ENCODE measurements at regions not wholly inside any gene's neighbourhood (a gene's known extent, or its start where the extent isn't known, plus 50 kb on each side); places are given as distances from the start of the nearest gene placed in this dataset.

DNA sequence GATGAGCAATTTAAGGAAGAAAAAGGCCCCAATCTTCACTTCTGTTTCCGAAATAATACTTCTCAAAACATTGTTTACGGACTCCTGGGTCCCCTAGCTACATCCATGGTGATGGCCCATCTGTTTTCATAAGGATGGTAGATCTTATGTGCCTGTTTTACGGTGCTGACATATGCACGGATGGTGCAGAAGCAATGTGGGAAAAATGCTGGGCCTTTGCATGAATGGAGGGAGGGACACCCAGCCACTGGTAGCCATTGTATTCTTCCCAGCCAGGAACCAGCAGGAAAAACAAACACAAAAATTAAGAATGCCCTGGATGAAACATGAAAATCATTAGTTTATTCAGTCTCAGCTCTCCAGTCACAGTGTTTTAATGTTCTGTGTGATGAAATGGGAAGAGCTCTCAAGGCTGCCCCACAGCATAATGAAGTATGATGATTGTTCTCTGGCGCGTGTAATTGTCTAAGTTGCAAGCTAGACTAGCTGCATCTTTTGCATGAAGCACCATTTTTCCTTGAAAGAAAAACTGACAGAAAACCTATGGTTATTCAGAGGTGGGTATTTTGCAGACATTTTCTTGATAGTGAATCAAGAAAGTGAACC is 1201.1 kb upstream of the SLC10A2 start (continued):
- TF ChIP-seq, protein P1, sequence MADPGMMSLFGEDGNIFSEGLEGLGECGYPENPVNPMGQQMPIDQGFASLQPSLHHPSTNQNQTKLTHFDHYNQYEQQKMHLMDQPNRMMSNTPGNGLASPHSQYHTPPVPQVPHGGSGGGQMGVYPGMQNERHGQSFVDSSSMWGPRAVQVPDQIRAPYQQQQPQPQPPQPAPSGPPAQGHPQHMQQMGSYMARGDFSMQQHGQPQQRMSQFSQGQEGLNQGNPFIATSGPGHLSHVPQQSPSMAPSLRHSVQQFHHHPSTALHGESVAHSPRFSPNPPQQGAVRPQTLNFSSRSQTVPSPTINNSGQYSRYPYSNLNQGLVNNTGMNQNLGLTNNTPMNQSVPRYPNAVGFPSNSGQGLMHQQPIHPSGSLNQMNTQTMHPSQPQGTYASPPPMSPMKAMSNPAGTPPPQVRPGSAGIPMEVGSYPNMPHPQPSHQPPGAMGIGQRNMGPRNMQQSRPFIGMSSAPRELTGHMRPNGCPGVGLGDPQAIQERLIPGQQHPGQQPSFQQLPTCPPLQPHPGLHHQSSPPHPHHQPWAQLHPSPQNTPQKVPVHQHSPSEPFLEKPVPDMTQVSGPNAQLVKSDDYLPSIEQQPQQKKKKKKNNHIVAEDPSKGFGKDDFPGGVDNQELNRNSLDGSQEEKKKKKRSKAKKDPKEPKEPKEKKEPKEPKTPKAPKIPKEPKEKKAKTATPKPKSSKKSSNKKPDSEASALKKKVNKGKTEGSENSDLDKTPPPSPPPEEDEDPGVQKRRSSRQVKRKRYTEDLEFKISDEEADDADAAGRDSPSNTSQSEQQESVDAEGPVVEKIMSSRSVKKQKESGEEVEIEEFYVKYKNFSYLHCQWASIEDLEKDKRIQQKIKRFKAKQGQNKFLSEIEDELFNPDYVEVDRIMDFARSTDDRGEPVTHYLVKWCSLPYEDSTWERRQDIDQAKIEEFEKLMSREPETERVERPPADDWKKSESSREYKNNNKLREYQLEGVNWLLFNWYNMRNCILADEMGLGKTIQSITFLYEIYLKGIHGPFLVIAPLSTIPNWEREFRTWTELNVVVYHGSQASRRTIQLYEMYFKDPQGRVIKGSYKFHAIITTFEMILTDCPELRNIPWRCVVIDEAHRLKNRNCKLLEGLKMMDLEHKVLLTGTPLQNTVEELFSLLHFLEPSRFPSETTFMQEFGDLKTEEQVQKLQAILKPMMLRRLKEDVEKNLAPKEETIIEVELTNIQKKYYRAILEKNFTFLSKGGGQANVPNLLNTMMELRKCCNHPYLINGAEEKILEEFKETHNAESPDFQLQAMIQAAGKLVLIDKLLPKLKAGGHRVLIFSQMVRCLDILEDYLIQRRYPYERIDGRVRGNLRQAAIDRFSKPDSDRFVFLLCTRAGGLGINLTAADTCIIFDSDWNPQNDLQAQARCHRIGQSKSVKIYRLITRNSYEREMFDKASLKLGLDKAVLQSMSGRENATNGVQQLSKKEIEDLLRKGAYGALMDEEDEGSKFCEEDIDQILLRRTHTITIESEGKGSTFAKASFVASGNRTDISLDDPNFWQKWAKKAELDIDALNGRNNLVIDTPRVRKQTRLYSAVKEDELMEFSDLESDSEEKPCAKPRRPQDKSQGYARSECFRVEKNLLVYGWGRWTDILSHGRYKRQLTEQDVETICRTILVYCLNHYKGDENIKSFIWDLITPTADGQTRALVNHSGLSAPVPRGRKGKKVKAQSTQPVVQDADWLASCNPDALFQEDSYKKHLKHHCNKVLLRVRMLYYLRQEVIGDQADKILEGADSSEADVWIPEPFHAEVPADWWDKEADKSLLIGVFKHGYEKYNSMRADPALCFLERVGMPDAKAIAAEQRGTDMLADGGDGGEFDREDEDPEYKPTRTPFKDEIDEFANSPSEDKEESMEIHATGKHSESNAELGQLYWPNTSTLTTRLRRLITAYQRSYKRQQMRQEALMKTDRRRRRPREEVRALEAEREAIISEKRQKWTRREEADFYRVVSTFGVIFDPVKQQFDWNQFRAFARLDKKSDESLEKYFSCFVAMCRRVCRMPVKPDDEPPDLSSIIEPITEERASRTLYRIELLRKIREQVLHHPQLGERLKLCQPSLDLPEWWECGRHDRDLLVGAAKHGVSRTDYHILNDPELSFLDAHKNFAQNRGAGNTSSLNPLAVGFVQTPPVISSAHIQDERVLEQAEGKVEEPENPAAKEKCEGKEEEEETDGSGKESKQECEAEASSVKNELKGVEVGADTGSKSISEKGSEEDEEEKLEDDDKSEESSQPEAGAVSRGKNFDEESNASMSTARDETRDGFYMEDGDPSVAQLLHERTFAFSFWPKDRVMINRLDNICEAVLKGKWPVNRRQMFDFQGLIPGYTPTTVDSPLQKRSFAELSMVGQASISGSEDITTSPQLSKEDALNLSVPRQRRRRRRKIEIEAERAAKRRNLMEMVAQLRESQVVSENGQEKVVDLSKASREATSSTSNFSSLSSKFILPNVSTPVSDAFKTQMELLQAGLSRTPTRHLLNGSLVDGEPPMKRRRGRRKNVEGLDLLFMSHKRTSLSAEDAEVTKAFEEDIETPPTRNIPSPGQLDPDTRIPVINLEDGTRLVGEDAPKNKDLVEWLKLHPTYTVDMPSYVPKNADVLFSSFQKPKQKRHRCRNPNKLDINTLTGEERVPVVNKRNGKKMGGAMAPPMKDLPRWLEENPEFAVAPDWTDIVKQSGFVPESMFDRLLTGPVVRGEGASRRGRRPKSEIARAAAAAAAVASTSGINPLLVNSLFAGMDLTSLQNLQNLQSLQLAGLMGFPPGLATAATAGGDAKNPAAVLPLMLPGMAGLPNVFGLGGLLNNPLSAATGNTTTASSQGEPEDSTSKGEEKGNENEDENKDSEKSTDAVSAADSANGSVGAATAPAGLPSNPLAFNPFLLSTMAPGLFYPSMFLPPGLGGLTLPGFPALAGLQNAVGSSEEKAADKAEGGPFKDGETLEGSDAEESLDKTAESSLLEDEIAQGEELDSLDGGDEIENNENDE (IDR thresholded peaks at IDR 0.05; ENCODE audit: insufficient replicate concordance, low read length), result no peak
